IPS DF 19.7 (cell line): ENCODE measurements at regions not wholly inside any gene's neighbourhood (a gene's known extent, or its start where the extent isn't known, plus 50 kb on each side); places are given as distances from the start of the nearest gene placed in this dataset.

Source experiments
- DNase-seq: peaks from one replicate; pipeline ENCODE4 v3.0.0-alpha.2; 2013; ENCODE audit warnings: low read depth, low spot score

DNA sequence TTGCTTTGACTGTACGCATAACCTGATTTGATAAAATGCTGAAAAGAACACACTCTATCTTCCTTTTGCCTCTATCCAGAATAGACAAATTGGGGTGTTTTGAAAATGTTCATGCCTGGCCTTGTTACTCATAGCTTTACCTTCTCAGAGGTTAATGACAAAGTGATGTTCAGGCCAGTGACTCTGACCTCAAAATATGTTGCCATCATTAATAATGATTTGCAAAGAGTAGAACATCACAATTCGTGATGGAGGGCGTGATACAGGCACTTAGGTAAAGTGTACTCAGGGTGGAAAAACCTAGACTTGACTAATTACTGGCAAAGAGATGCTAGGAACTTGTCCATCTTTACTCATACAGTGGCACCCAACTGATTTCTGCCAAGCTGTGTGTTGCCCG is 656.6 kb upstream of the SOX9 start:
- DNase-seq, result no peak

DNA sequence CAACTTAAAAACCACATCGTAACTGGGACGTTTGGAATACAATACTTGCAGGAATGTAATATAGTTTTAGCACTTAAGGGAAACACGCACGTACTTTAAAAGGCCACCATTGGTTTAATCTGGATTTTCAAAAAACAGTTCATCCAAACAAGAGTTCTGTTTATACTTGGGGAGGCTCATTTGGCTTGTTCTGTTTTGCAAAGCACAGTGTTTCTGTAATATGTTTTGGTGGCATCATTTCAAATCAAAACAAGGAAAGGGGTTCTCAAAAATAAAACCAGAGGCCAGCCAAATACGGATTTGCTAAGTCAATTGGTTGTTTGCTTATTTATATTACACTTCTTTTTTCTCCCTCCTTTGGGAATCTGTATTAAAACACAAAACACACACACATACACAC is 656.1 kb upstream of the SOX9 start:
- DNase-seq, result no peak

DNA sequence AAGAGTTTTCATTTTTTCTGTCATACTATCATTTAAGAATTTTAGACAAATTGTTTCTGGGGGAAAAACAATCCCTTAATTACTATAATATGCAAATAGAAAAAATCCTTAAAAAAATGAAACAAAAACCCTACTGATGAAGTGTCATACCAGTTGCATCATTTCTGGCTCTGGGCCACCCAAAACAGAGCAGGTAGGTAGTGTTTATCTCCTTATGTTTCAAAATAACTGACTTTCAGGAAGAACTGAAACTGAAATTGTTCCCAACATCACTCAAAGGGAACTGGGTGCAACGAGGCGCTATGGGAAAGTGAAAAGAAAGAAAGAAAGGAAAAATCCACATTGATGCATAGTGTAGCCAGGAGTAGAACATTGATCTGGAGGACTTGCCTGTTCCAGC is 653.1 kb upstream of the SOX9 start:
- no peak for DNase-seq

DNA sequence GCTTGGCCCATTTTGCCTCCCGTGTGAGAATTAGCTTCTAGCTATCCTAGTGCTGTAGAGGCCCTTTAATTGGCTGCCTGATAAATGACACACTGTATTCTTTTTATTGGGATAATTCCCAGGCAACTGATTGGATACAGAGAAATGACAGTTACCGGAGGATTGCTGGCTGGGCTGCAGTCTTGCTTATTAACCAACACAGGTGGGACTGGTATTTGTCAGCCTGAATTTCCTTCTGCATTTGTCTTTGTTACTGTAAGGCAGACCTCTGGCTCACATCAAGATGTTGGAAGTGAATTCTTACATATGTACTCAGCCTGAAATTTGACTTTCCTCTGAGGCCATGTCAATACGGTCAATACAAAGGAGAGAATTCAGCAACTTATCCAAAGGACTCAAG is 650.8 kb upstream of the SOX9 start:
- no peak for DNase-seq

DNA sequence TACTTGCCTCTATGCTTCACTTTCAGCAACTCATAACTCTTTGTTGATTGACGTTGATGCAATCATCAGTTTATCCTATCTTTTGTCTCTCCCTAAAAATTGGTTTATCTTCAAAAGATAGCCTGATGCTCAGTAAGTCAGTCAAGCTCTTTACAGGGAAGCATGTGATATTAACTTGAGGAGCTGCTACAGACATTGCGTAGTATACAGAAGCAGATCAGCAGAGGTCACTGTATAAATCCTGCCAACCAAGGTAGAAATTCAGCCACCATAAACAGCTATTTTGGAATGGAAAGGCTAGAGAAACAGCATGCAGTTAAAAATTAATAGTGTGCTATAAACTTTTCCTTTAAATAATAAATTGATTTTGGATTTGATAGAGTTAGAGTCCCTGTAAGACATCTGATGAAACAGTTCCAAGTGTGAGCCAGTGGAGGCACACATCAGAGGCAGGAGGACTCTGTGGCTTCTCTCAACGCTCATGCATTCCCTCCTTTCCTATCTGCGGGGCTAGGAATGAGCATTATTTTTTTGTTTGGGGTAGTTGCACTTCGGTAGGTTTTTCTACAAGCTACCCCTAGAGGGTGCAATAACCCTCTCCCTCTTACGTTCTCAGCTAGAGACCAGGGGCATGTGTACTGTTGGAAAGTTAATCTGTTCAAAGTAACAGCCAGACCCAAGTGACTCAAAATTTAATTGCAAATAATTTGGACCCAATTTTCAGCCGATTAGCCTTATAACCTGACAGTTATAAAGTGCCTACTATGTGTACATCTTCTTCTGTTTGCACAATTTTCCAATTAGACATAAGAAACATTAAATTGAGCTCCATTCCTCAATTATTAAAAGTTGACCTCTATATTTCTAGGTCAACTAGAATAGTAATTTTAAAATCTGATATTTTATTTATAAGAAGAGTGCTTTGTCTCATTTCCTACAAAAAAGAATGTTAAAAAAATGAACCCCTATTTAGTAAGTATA is 647.7 kb upstream of the SOX9 start:
- DNase-seq, result peak; percentile 33

DNA sequence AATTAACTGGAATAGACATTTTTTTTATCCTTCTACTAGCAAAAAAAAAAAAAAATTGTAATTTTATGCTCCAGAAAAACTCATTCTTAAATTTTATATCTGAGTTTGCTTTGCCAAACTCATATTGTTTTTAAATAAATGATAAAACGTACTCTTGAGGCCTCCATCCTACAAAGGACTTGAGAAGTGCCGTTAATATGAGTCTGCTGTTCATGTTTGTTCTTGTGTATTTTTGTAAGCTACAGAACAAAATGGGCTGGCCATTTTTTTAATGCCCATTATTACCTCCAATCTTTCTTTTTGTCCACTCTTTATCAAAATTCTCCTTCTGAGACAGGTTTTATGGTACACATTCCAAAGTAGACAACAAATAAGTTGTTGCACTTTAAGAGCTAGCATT is 643.5 kb upstream of the SOX9 start:
- DNase-seq, result no peak

DNA sequence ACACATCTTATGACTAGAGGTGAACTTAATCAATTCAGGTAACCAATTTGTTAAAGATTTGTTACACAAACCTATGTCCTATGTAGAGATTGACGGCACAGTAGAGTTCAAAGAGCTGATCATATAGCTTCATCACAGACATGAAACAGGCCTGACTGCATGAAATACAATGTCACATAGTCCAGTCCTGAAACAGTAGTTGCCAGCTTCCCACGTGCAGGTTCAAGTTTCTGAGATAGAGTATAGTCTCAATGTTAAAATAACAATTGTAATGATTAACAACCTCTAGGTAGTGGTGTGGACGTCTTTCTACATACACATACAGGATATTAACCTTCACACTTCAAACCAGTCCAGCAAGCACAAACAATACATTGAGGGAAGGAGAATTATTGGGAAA is 640.7 kb upstream of the SOX9 start:
- DNase-seq, result no peak

DNA sequence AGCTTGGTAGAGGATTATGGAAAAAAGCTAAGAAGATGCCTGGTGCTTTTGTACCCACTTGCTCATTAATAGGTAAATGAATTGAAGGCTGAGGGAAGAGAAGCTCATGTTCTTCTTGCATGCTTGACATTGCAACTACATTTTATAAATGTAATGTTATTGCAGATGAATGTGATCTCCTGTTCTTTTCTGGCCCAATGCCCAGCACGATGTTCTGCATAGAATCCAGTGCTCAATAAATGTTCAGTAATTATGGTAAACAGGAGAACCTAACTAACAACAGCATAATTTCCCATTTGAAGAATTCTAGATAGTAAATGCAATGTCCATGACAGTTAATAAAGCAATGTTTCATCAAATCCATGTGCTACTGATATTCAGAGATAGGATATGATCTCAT is 638.2 kb upstream of the SOX9 start:
- no peak for DNase-seq

DNA sequence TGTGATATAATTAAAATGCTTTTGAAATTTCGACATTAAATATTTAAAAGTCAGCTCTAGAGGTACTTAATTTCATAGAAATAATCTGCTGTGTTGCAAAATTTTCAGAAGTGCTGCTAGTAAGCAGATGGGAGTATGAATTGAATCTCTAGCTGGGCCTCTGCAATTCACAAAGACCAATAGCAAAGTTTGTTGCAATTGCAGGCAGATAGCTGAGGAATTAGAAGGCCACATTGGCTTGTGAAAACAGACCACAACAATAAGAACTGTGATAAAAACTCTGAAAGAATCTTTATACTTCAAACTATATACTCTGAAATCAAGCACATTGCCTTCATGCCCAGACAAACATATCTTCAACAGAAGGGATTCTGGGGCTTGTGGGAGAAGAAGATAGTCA is 636.3 kb upstream of the SOX9 start:
- no peak for DNase-seq

DNA sequence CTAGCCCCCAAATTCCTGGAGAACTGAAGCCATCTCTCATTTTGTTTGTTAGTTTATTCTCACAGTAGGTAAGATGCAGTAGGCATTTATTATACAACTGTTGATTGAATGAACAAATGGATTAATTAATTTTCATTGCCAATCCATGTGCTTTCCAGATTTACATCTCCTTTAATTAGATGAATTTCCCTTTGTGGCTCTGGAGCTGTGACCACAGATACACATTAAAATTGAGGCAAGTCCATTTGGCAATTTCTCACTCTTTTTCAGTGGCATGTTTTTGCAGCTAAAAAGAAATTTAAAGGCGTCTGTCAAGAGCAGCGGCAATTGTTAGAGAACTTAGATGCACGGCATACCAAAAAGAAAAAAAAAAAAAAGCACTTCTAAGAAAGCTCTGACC is 635.4 kb upstream of the SOX9 start:
- no peak for DNase-seq

DNA sequence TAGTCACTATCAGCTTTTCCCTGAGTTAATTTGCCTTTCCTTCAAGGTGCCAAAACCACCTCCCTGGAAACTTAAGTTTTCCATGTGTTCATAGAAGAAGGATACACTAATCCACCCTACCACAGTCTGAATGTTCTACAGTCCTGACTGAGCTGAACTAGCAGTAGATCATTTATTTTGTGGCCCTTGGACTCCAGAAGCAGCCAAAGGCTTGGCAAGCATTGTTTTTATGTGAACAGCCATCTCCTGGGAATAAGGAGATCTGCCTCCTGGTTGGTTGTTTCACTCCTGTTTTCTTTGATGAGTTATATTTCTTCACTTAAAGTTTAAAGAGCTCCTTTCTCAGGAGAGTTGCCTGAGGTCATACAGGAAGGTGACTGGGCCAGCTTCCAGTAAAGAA is 634.6 kb upstream of the SOX9 start:
- DNase-seq, result no peak

DNA sequence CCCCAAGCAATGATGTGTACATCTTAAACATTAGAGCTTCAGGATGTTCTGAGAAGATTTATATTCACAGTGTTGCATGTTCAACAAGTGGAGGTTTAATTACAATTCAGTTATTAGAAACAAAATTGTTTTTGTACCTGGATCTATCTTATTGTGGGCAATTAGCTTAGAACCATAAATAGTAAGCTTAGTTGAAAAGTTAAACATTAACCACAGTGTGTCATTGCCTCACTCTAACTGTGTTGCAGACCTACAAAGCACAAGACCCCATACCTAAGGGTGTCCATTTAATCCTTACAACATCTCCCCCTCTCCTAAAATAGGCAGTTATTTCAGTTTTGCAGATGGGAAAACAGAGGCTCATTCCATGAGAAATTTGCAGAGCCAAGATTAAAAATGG is 632.0 kb upstream of the SOX9 start:
- DNase-seq, result no peak

DNA sequence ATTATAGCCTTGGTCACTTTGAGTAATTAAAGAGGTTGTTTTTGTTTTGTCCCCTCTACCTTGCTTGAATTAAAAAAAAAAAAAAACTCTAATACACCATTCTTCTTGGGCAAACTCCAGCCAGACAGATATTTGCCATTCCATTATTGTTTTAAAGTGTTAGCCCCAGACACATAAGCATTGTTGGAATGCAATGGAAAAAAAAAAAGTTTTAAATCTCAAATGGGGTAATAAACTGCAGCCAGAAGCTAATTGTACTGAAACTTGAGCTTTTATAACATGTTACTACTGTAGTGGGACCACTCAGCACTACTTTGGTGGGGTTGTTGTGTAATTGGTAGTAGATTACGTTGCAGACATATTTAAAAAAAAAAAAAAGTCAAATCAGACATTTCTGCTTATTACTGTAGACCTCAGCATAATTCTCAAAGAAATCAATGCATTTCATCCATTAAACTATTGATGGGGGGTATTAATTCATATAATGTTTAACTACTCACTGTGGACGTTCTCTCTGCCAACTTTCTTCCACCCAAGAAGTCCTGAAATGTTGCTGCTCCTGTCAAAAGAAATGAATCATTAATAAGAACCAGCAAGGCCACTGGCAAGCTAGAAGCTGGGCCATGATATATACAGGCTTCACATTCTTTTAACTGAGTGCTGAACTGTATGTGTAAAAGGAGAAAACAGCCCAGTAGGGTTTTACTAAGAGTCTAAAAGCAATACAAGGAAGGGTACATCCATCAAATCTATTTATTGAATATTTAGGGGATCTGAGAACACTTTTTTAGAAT is 626.6 kb upstream of the SOX9 start:
- DNase-seq, result no peak

DNA sequence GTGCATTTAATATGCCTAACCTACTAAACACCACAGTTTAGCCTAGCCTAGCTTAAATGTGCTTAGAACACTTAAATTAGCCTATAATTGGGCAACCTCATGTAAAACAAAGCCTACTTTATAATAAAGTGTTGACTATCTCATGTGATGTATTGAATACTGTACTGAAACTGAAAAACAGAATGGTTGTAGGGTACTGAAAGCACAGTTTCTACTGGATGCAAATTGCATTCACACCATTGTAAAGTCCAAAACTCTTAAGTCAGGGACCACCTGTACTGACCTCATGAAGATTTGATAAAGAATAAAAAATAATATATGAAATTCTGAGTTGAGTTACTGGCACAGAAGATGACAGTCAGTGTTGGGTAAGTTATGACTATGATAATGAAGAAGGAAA is 625.4 kb upstream of the SOX9 start:
- DNase-seq, result no peak

DNA sequence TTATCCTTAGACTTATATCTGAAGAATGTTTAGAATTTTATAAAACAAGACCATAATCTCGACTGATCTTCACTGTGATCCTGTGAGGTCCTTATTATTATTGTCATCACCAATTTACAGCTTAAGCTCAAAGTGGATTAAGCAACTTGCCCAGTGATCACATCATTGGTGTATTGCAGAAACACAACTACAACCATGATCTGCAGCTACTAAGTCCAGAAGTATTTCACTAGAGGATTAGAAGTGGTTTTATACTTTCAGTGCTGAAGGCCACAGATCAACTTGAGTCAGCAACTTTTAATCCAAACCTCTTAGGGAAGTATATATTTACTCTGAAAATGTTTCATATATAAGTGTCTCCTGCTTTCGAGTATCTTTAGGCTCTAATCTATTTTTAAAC is 624.3 kb upstream of the SOX9 start:
- DNase-seq, result no peak

DNA sequence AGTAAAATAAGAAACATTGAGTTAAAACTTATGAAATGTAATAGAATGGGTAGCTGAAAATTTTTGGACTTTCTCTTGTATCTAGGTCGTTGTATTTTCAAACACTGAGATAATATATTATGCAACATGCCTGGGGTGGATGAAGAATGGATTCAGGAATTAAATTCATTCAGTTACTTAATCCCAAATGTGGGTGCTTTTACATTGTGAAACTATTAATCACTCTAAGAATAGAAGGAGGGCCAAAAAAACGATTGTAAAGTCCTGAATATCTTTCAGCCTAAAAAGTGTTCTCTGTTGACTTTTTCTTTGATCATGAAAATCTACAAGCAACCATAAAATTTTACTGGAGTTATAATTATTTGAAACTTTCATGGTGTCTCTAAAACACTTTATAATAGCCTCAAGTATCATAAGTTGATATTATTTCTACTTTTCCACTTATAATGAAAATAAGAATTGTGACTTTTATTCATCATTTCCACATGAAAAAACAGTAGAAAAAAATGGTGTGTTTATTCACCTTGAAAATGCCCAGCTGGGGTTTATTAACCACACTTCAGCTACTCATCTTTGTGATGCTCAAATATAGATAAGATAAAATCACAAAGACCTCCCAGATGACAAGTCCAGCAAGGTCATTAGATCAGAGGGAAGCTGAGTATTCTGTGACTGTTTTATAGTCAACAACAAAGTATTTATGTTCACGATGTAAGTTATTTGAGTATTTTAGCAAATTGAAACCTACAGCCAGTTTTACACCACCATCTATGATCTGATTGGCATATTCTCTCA is 619.9 kb upstream of the SOX9 start:
- no peak for DNase-seq

DNA sequence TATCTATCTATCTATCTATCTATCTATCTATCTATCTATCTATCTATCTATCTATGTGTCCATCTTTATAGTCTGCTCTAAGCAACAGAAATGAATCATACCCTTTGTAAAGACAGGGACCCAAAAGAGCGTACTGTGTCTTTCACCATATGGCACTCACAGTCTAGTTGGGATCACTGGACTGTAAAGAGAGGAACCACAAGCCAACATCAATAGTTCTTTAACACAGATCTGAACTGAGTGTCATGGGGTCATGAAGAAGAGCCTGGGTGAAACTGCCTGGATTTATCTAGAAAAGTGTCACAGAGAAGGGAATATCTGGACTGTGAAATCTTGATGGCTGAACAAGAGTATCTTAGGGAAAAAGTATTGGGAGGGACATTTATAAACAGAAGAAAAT is 619.1 kb upstream of the SOX9 start:
- no peak for DNase-seq

DNA sequence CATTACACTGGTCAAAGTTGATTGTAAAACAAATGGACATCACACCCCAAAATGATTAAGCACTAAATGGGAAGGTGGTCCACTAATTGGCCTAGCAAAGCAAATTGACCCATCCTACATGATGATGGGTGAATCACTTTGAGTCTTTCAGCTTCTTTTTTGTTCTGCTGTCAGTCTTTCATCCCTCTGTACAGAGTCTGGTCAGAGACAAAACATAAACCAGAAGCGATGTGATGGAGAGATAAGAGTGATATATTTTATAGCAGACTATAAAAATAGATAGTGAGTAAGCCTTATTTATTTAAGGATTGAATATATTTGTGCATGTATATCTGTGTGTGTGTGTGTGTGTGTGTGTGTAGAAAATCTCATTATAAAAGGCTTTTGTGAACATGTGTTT is 618.4 kb upstream of the SOX9 start:
- DNase-seq, result no peak

DNA sequence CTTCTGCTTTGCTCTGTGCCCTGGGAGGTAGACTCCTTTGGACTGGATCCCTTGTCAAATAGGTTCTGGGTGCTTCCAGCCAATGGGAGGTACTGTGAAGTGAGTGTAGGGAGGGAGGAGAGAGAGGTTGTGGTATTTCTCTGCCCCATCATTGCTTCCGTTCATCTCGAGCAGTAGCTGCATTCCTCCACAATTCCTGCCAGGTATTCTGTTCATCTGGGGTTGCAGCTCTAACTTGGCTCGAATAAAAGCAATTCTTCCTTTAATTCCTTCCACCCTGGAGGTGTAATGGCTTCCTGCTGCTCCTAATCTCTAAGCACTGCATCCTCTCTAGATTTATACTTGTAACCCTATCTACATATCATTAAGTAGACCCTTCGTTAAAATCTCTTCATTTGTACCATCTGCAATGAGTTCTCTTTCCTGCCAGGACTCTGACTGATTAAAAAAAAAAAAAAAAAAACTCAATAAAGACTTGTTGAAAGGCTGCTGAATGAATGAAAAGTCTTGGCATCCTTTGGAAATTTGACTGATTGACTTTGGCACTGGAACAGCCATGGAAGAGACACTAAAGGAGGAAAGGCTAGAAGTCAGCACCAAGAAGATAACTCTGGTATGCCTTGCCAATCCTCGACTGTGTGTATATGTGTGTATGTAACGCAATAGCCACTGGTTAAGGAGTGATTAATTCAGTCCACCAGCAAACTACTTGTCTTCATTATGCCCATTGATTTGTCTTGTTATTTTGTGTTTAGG is 616.9 kb upstream of the SOX9 start:
- DNase-seq, result no peak

DNA sequence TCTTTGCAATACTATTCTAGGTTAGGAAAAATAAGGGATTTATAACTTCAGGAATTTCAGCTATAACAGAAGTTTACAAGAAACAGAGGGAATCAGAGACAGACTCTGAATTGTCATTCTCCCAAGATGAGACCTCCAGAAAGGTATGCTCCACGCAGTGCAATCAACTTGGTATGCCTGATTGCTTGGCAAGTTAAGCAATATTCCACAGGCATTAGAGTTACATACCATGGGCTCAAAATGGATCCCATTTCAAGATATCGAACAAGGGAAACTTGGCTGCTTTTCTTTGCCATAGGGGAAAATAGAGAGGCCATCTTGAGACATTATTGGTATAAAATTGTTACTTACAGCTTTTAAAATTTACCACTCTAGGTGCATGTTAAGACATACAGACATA is 615.6 kb upstream of the SOX9 start:
- no peak for DNase-seq

DNA sequence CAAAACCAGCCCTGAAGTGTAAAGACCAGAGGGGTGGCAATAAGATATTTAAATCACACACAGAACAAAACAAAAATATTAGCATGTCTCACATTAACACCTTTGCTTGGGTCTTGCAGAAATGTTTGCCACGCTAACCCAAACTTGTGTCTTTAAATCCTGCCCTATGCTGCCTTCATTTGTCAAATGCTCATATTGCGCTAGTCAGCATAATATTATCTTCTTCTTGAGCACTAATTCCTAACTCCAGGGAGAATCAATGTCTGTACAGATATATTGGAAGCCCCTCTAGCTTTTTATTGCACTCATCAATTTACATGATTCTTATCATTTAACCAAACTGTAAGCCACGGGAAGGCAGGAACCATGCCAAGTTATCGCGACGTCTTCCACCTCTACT is 614.8 kb upstream of the SOX9 start:
- DNase-seq, result no peak
